ENCODE measurements at regions not wholly inside any gene's neighbourhood (a gene's known extent, or its start where the extent isn't known, plus 50 kb on each side); places are given as distances from the start of the nearest gene placed in this dataset.
A peak's percentile ranks its signal among the peaks of the same experiment; 100 is the strongest.

DNA sequence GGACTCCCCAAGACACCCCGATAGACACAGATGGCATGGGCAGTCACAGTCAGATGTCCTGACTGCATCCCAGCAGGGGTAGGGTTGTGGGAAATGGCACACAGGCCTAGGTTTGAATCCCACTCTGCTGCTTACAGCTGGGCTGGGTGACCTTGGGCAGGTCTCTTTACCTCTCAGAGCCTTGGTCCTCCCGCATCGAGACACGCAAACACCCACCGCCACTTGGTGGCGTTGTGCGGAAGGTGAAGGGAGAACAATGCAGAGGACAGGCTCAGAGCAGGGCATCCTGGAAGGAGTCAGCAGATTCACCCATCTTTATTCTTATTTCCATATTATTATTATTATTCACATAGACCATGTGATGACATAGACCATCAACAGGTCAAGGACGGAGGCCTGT lies 140.5 kb downstream of the MIAT start:
- H3K18ac ChIP-seq (ENCODE audit: insufficient read length, low read depth, low read length) = no peak overlapping the region
- H2BK15ac ChIP-seq (ENCODE audit: low read depth, low read length) = no peak overlapping the region
- H4K8ac ChIP-seq (replicated peaks; ENCODE audit: insufficient read length, low read depth, low read length) = no peak overlapping the region
- no peak overlapping the region for H3K9ac ChIP-seq (ENCODE audit: extremely low read depth, insufficient read length, low read length)
- no peak overlapping the region for H3K14ac ChIP-seq (ENCODE audit: insufficient read depth, low read length)
- no peaks in the 10 kb centered on the region; a peak in 1 of 7 replicates for H3K36me3 Mint-ChIP-seq (ENCODE audit: insufficient read depth in 1 of 3, low read depth in 3 of 3)
- no peak overlapping the region for H3K4me2 ChIP-seq (ENCODE audit: insufficient read depth, insufficient read length, low read length)
- H4K20me1 ChIP-seq (ENCODE audit: control insufficient read depth, insufficient read depth, insufficient read length) = no peaks in the 10 kb centered on the region
- H2BK20ac ChIP-seq (ENCODE audit: low read depth, low read length, poor library complexity, severe bottlenecking) = no peak overlapping the region
- no peak overlapping the region for H2BK120ac ChIP-seq (ENCODE audit: low read depth, low read length, poor library complexity, severe bottlenecking)
- H3K27ac Mint-ChIP-seq = no peak overlapping the region
- H3K79me2 ChIP-seq (ENCODE audit: insufficient read depth, low read length) = no peaks in the 10 kb centered on the region
- H2AFZ ChIP-seq (ENCODE audit: low read length) = no peak overlapping the region
- no peak overlapping the region for H4K91ac ChIP-seq (ENCODE audit: insufficient read length, low read depth, low read length)
- H3K27me3 ChIP-seq (ENCODE audit: insufficient read depth, low read length) = no peaks in the 10 kb centered on the region
- H3K27ac ChIP-seq (ENCODE audit: insufficient read length, low read depth, low read length) = no peak overlapping the region
- no peak overlapping the region for H3K23ac ChIP-seq (ENCODE audit: insufficient read length, low read depth, low read length)
- H3K4me1 Mint-ChIP-seq = peaks cover 9 to 27% of the 10 kb centered on the region in 2 experiments
- H3K9me3 Mint-ChIP-seq = no peaks in the 10 kb centered on the region
- no peak overlapping the region for H3K56ac ChIP-seq (ENCODE audit: insufficient read length, low read depth, low read length)
- no CpG with 5 or more reads among the region's 8 CpGs for WGBS (ENCODE audit: extremely low coverage, insufficient read length, low lambda C conversion rate)
- H3K23me2 ChIP-seq (ENCODE audit: insufficient read length, low read depth, low read length, poor library complexity, severe bottlenecking) = no peaks in the 10 kb centered on the region
- H4K5ac ChIP-seq (ENCODE audit: insufficient read length, low read depth, low read length) = no peak overlapping the region
- H2BK12ac ChIP-seq (ENCODE audit: insufficient read length, low read depth, low read length) = no peak overlapping the region
- peak; percentile 60 for DNase-seq
- H3K27me3 Mint-ChIP-seq (ENCODE audit: low read depth) = peaks cover 5% of the 10 kb centered on the region; the same call in 1 of the 2 replicates
- no peak overlapping the region for H3K4ac ChIP-seq (ENCODE audit: low read depth, low read length)
- no peak overlapping the region for H3T11ph ChIP-seq (ENCODE audit: low read length)
- H2BK5ac ChIP-seq (ENCODE audit: insufficient read length, low read length) = no peak overlapping the region
- no peaks in the 10 kb centered on the region for H3K4me1 ChIP-seq (ENCODE audit: insufficient read depth, low read length)
- H3K79me1 ChIP-seq (ENCODE audit: insufficient read depth, low read depth, low read length, poor library complexity, severe bottlenecking) = no peaks in the 10 kb centered on the region
- H2AK5ac ChIP-seq (ENCODE audit: insufficient read length, low read length) = no peak overlapping the region
- H3K9me3 ChIP-seq (ENCODE audit: control insufficient read depth, low read depth, low read length) = no peaks in the 10 kb centered on the region
- TF ChIP-seq, protein P1, sequence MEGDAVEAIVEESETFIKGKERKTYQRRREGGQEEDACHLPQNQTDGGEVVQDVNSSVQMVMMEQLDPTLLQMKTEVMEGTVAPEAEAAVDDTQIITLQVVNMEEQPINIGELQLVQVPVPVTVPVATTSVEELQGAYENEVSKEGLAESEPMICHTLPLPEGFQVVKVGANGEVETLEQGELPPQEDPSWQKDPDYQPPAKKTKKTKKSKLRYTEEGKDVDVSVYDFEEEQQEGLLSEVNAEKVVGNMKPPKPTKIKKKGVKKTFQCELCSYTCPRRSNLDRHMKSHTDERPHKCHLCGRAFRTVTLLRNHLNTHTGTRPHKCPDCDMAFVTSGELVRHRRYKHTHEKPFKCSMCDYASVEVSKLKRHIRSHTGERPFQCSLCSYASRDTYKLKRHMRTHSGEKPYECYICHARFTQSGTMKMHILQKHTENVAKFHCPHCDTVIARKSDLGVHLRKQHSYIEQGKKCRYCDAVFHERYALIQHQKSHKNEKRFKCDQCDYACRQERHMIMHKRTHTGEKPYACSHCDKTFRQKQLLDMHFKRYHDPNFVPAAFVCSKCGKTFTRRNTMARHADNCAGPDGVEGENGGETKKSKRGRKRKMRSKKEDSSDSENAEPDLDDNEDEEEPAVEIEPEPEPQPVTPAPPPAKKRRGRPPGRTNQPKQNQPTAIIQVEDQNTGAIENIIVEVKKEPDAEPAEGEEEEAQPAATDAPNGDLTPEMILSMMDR (conservative IDR thresholded peaks at IDR 0.05) = peak; percentile 60
- H3K4me3 Mint-ChIP-seq = no peak overlapping the region
